NAMALWA (cell line): ENCODE measurements at regions not wholly inside any gene's neighbourhood (a gene's known extent, or its start where the extent isn't known, plus 50 kb on each side); places are given as distances from the start of the nearest gene placed in this dataset.
"Not testable (repeated sequence)": the region's sequence is repeated elsewhere in the genome, so short reads cannot be mapped to it uniquely, and the experiment has no call there.

Source experiments
- DNase-seq: peaks from one replicate; pipeline ENCODE4 v3.0.0-alpha.2; 2015; ENCODE audit warnings: low spot score

DNA sequence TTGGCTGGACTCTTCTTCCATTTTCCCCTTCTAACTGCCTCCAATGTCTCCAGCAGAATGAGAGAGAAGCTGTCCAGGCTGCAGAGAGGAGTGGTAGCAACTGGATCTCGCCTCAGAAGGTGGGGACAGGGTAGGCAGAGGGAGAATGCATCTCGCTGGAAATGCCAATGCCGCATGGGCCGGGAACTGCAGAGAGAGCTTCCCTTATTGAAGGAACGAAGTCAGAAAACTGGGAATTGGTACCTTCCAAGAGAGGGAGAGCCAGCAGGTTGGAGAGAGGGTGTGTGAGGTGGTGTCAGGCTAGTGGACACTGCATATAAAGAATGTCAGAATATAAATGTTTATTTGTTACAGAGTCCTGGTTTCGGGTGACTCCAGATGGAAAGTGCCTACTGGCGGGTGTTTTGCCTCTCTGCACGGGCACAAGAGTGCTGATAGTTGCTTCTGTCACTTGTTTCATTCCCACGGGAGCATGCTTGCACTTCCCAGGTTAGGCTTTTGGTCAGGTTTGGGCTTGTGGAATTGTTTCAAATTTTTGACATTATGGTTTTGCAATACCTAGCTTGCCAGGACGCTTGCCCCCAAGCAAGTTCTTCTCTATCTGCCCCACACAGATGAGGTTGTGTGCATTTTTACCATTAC, 156.8 kb upstream of the STS start:
- no peak for DNase-seq

- no peak for DNase-seq
Observed at GRCh38 chrX:6989858-6990257, 157.7 kb upstream of the STS start.

GRCh38 chrX:6988694-6989093, 158.8 kb upstream of the STS start:
- DNase-seq: not testable (repeated sequence)

DNA sequence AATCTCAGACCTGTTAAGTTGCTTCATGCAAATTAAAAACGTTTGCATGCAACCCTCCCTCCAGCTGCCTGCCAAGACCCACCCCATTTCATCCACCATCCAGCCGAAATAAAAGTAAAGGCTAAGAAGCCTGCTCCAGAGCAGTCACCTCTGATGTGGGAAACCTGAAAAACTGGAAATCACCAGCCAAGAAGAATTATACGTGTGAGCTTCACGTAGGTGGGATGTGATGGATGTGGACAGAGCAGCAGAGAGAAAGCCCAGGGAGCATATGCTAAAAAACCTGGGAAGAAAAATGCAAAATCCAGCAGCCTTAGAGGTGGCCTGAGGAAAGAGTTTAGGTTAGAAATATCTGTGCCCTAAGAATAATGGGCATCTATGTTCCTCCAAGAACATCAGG, 160.6 kb upstream of the STS start:
- no peak for DNase-seq

DNA sequence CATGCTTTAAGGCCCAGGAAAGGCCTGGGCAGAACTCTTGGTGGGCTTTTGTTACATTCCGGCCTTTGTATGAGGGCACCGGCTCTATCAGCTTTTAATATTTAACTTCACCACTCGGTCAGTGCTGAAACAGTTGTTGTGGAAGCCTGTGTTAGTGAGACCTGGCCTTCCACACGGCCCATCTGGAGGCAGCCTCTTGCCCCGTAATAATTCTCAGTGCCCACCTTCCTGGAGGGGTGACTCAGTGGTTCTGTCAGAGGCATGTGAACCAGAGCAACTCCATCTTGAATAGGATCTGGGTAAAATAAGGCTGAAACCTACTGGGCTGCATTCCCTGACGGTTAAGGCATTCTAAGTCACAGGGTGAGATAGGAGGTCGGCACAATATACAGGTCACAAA, 162.0 kb upstream of the STS start:
- no peak for DNase-seq

DNA sequence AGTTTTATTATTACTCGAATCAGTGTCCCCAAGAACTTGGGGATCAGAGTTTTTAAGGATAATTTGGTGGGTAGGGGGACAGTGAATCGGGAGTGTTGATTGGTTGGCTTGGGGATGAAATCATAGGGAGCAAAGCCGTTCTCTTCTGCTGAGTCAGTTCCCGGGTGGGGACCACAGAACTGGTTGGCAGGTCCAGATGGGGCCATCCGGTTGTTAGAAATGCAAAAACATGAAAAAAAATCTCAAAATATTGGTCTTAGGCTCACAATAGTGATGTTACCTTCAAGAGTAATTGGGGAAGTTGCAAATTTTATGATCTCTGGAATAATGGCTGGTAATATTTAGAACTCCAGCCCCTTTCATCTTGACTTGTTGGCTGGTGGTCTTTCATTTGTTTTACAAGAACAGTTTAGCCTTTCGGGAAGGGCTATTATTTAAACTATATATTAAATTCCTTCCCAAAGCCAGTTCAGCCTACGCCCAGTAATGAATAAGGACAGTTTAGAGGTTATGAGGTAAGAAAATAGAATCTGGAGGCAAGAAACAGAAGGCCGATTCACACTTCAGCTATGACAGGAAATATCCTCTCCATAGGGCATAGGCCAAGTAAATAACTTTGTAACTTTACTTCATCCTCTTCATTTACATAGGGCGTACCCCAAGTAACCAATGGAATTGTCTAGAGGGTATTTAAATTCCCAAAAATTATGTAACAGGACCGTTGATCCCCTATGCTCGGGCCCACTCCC, 164.1 kb upstream of the STS start:
- DNase-seq: no peak

DNA sequence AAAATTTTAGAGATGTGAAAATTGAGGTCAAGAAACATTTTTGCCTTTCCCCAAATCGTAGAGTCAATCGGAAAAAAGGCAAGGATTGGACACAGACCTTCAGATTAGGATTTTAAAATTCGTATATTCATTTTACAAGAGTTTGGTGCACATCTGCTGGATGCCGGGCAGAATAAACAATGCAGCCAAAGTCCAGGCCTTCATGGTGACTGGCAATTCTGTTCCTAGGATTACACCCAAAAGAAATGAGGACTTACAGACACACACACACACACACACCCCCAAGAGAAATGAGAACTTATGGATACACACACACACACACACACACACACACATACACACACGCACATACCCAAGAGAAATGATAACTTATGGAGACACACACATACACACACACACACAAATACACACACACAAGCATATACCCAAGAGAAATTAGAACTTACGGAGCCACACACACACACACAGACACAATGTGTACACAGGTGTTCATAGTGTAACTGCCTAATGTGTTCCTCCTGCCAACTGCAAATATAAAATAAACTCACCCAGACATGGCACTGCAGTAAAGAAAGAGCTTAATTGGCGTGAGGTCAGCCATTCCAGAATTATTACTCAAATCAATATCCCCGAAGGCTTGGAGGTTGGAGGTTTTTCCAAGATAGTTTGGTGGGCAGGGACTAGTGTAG, 165.7 kb upstream of the STS start:
- no peak for DNase-seq

DNA sequence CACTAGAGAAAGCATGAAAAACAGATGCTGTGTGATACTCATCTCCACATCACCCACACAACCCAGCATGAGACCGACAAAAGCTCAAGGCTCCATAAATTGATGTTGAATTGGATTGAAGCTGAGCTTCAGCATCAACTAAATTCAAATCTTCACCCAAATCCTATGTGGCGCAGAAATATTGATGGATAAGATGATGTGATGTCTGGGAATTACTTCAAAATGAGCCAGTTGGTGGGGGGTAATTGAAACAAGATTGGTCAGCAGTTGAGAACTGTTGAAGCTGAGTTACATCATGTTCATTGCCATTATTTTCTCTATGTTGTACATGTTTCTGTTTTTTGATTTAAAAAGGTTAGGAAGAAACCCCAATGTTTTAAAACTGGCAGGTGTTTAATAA, 166.5 kb upstream of the STS start:
- DNase-seq: no peak

- DNase-seq: no peak
Observed at GRCh38 chrX:6968231-6968630, 179.3 kb upstream of the STS start.

- DNase-seq: no peak
Observed at GRCh38 chrX:6965729-6966128, 181.8 kb upstream of the STS start.

DNA sequence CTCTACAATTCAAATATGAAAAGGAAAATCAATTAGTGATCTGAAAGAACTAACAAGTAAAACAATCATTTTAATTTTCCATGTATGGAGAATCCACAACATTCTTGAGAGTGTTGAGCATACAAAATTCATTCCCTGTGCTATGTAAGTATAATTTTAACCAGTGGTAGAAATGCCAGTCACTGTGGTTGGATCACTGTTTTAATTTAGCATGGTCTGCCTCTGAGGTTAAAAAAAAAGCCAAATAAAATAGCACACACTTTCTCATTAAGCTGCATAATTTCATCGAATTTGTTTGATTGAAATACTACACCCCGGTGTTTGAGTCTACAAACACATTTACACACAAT, 185.5 kb upstream of the STS start:
- DNase-seq: no peak

DNA sequence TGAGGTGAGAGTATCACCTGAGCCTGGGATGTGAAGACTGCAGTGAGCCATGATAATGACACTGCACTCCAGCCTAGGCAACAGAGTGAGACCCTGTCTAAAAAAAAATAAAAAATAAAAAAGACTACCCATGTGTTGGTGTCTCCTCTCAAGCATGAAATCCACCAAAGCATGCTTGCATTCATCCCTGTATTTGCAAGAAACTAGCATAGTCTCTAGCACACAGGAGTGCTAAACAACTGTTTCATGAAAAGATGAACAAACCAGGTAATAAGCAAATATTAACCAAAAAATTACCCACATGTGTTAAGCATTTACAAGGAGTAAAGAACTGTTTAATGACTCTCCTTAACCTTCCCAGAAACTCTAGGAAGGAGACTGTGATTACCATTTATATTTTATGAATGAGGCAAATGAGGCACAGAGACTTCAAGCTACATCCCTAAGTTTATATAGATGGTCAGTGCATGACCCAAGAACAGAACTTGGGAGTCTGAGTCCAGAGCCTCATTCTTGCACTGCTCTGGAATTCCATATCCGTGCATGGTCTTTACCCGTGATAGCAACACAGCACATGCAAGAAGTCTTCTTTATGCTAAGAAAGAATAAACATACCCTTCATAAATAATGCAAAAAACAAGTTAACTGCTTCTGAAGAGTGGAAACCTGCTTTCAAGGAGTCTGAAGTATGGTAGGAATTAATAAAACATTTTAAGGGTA, 186.1 kb upstream of the STS start:
- DNase-seq: no peak

- DNase-seq: no peak
Observed at GRCh38 chrX:6959006-6959405, 188.5 kb upstream of the STS start.

GRCh38 chrX:6954836-6955235, 192.7 kb upstream of the STS start:
- no peak for DNase-seq

DNA sequence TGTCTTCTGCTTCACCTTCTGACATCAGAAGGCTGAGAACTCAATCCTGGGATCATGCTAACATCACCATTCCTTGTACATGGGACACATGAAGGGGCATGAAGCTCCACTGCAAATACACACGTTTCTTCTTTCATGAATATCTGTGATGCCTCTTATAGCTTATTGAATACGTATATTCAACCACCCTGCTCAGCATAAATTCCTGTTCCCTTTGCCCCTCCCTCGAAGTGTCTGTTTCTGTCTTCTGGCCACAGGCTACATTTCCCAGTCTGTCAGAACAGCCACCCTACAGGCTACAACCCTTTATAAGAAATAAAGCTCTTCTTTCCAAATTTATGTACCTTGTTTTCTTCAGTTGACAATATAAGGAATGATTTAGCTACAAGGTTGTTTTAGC, 201.3 kb upstream of the STS start:
- DNase-seq: no peak

DNA sequence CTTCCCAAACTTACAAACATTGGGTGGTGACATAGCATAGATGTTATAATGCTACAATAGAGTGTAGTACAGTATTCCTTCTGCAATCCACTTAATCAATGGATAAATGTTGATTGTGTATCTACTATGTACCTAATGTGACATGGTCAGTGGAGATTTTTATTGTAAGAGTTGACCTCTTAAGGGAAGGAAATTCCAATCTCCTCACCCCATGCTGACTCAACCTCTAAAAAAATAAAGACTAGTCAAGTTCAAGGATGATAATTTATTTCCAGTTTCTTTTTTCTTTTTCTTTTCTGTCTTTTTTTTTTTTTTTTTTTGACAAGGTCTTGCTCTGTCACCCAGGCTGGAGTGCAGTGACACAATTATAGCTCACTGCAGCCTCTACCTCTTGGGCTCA, 206.5 kb upstream of the STS start:
- no peak for DNase-seq

GRCh38 chrX:6932942-6933341, 214.6 kb upstream of the STS start:
- not testable (repeated sequence) for DNase-seq

DNA sequence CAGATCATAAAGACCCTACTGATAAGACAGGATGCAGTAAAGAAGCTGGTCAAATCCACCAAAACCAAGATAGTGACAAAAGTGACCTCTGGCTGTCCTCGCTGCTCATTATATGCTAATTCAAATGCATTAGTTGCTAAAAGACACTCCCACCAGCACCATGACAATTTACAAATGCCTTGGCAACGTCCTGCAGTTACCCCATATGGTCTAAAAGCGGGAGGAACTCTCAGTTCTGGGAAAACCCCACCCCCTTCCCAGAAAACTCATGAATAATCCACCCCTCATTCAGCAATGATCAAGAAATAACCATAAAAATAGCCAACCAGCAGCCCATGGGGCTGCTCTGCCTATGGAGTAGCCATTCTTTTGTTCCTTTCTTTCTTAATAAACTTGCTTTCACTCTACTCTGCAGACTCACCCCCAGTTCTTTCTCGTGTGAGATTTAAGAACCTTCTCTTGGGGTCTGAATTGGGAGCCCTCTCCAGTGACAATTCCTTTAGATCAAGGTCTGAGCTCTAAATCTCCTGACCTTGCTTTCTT, 217.1 kb upstream of the STS start:
- no peak for DNase-seq

- no peak for DNase-seq
Observed at GRCh38 chrX:6924443-6925077, 223.0 kb upstream of the STS start.

GRCh38 chrX:6917666-6918065, 229.8 kb upstream of the STS start:
- DNase-seq: no peak

DNA sequence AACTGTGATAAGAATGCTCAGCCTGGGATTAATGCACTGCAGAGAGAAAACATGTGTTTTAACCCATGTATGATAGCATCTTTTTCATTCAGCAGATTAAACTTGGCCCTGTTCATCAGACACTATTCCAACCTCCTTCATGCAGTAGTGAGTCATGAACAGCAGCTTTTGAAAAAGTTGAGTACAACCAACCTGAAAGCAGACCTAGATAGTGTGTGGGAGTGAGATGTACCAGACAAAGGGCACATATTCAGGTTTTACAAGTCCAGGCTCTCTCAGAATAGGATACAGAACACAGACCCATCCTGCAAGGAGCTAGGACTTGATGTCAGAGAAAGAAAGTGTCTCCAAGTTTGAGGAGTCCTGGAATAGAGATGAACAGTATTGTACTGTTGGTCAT, 237.3 kb upstream of the STS start:
- DNase-seq: no peak

DNA sequence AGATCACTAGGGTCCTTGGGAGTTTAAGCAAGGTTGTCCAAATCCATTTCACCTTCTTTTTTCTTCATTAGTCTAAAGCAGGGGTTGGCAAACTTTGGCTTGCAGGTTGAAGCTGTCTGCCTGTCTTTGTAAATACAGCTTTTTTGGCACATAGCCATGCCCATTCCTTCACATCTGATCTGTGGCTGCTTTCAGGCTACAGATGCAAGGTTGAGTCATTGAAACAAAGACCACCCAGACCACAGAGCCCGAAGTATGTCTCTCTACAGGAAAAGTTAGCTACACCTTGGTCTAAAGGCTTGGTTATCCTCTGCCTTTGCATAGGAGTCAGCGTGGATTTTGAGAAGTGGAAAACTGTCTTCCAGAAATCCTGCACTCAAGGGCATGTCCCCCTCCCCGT, 238.1 kb upstream of the STS start:
- no peak for DNase-seq
